Renal cortical epithelial cell (primary cell): ENCODE measurements at regions not wholly inside any gene's neighbourhood (a gene's known extent, or its start where the extent isn't known, plus 50 kb on each side); places are given as distances from the start of the nearest gene placed in this dataset.

Source experiments
- DNase-seq: peaks from one replicate; pipeline ENCODE4 v3.0.0-alpha.2; 2011; ENCODE audit warnings: low read depth

- DNase-seq: no peak
These were observed 298.9 kb downstream of the SHOX2 start for GRCh38 chr3:157807280-157807679.

GRCh38 chr3:157805538-157805937 is 300.7 kb downstream of the SHOX2 start:
- no peak for DNase-seq

GRCh38 chr3:157794771-157795170 is 291.6 kb upstream of the VEPH1 start:
- DNase-seq: peak; percentile 41

GRCh38 chr3:157793745-157794144 is 290.5 kb upstream of the VEPH1 start:
- no peak for DNase-seq

- peak; percentile 50 for DNase-seq
These were observed 285.9 kb upstream of the VEPH1 start for GRCh38 chr3:157789162-157789561.

- DNase-seq: peak; percentile 29
These were observed 283.4 kb upstream of the VEPH1 start for GRCh38 chr3:157786618-157787017.

GRCh38 chr3:157786211-157786610 is 283.0 kb upstream of the VEPH1 start:
- no peak for DNase-seq

- DNase-seq: peak; percentile 94
These were observed 282.0 kb upstream of the VEPH1 start for GRCh38 chr3:157785102-157785826.

- peak; percentile 45 for DNase-seq
These were observed 279.0 kb upstream of the VEPH1 start for GRCh38 chr3:157782236-157782635.

GRCh38 chr3:157776861-157777260 is 273.6 kb upstream of the VEPH1 start:
- DNase-seq: no peak

- no peak for DNase-seq
These were observed 272.2 kb upstream of the VEPH1 start for GRCh38 chr3:157775446-157775845.

GRCh38 chr3:157769378-157769777 is 266.2 kb upstream of the VEPH1 start:
- no peak for DNase-seq

- DNase-seq: peak; percentile 44
These were observed 264.4 kb upstream of the VEPH1 start for GRCh38 chr3:157767607-157768006.

- DNase-seq: no peak
These were observed 260.4 kb upstream of the VEPH1 start for GRCh38 chr3:157763644-157764043.

GRCh38 chr3:157759311-157759710 is 256.1 kb upstream of the VEPH1 start:
- DNase-seq: no peak

- no peak for DNase-seq
These were observed 252.0 kb upstream of the VEPH1 start for GRCh38 chr3:157755233-157755632.

- DNase-seq: no peak
These were observed 251.2 kb upstream of the VEPH1 start for GRCh38 chr3:157754451-157754850.

GRCh38 chr3:157753787-157754136 is 250.5 kb upstream of the VEPH1 start:
- no peak for DNase-seq

- no peak for DNase-seq
These were observed 250.0 kb upstream of the VEPH1 start for GRCh38 chr3:157752956-157753786.

- DNase-seq: no peak
These were observed 249.3 kb upstream of the VEPH1 start for GRCh38 chr3:157752554-157752953.

GRCh38 chr3:157751386-157751785 is 248.2 kb upstream of the VEPH1 start:
- no peak for DNase-seq

GRCh38 chr3:157746391-157746790 is 243.2 kb upstream of the VEPH1 start:
- peak; percentile 1 for DNase-seq

GRCh38 chr3:157741607-157742006 is 238.4 kb upstream of the VEPH1 start:
- no peak for DNase-seq
